Non-pigmented ciliary epithelial cell (primary cell): ENCODE measurements at regions not wholly inside any gene's neighbourhood (a gene's known extent, or its start where the extent isn't known, plus 50 kb on each side); places are given as distances from the start of the nearest gene placed in this dataset.

Source experiments
- DNase-seq: peaks from one replicate; pipeline ENCODE4 v3.0.0-alpha.2; 2010; ENCODE audit warnings: low read depth

GRCh38 chr13:95451656-95452055, 100.9 kb upstream of the CLDN10 start:
- no peak for DNase-seq

GRCh38 chr13:95452375-95452774, 100.1 kb upstream of the CLDN10 start:
- no peak for DNase-seq

GRCh38 chr13:95455782-95456181, 96.7 kb upstream of the CLDN10 start:
- no peak for DNase-seq

- DNase-seq = no peak
Measured at GRCh38 chr13:95456815-95457214, 95.7 kb upstream of the CLDN10 start.

GRCh38 chr13:95457294-95457693, 95.2 kb upstream of the CLDN10 start:
- no peak for DNase-seq

GRCh38 chr13:95462801-95463200, 89.7 kb upstream of the CLDN10 start:
- no peak for DNase-seq

- DNase-seq = no peak
Measured at GRCh38 chr13:95463531-95463930, 89.0 kb upstream of the CLDN10 start.

- DNase-seq = no peak
Measured at GRCh38 chr13:95470574-95471366, 81.8 kb upstream of the CLDN10 start.

GRCh38 chr13:95471960-95472359, 80.6 kb upstream of the CLDN10 start:
- DNase-seq = no peak

GRCh38 chr13:95474992-95475391, 77.5 kb upstream of the CLDN10 start:
- no peak for DNase-seq

GRCh38 chr13:95477187-95477586, 75.3 kb upstream of the CLDN10 start:
- no peak for DNase-seq

GRCh38 chr13:95479731-95480130, 72.8 kb upstream of the CLDN10 start:
- no peak for DNase-seq

GRCh38 chr13:95480131-95480545, 72.4 kb upstream of the CLDN10 start:
- no peak for DNase-seq

GRCh38 chr13:95480791-95481780, 71.4 kb upstream of the CLDN10 start:
- no peak for DNase-seq

- DNase-seq = no peak
Measured at GRCh38 chr13:95484052-95484451, 68.5 kb upstream of the CLDN10 start.

GRCh38 chr13:95485045-95485517, 67.4 kb upstream of the CLDN10 start:
- DNase-seq = no peak

GRCh38 chr13:95485518-95486144, 66.9 kb upstream of the CLDN10 start:
- no peak for DNase-seq

- DNase-seq = no peak
Measured at GRCh38 chr13:95492044-95492801, 60.3 kb upstream of the CLDN10 start.

- no peak for DNase-seq
Measured at GRCh38 chr13:95494082-95494681, 58.3 kb upstream of the CLDN10 start.

- DNase-seq = no peak
Measured at GRCh38 chr13:95496485-95496884, 56.0 kb upstream of the CLDN10 start.

GRCh38 chr13:95497381-95497807, 55.1 kb upstream of the CLDN10 start:
- no peak for DNase-seq
